ENCODE measurements at regions not wholly inside any gene's neighbourhood (a gene's known extent, or its start where the extent isn't known, plus 50 kb on each side); places are given as distances from the start of the nearest gene placed in this dataset.
"Not testable (repeated sequence)": the region's sequence is repeated elsewhere in the genome, so short reads cannot be mapped to it uniquely, and the experiment has no call there.

- no peak for ATAC-seq (ENCODE audit: insufficient read depth, low FRiP score)
- no peak overlapping the region for H3K4me3 ChIP-seq
- peaks cover 0 to 2% (median 0%) of the 10 kb centered on the region in 5 donors for H3K4me1 ChIP-seq (ENCODE audit: control insufficient read depth in 5 of 5, insufficient read depth in 5 of 5, low read length in 5 of 5)
- no peaks in the 10 kb centered on the region for H3K27me3 ChIP-seq (ENCODE audit: control insufficient read depth in 3 of 3, insufficient read depth in 3 of 3, low read length in 2 of 3)
- WGBS, 2 donors = 72 to 82% methylated on average over 8 of the region's 8 CpGs
- H3K36me3 ChIP-seq (ENCODE audit: control insufficient read depth in 4 of 4, insufficient read depth in 4 of 4, low read length in 4 of 4) = no peaks in the 10 kb centered on the region
- DNase-seq = no peak
- no peak overlapping the region for H3K9ac ChIP-seq (ENCODE audit: insufficient read depth in 1 of 2, low read length in 2 of 2)
- no peak overlapping the region for H3K27ac ChIP-seq (ENCODE audit: low read depth in 1 of 2, low read length in 1 of 2)
- no peak for TF ChIP-seq CTCF (IDR thresholded peaks at IDR 0.05; ENCODE audit: control extremely low read depth, extremely low read depth)
- H3K9me3 ChIP-seq (ENCODE audit: control insufficient read depth in 4 of 4, insufficient read depth in 3 of 4, low read length in 3 of 4) = peaks cover 0 to 3% (median 0%) of the 10 kb centered on the region in 4 donors
Observed at GRCh38 chr1:53396573-53397268, 62.5 kb upstream of the DMRTB1 start.

DNA sequence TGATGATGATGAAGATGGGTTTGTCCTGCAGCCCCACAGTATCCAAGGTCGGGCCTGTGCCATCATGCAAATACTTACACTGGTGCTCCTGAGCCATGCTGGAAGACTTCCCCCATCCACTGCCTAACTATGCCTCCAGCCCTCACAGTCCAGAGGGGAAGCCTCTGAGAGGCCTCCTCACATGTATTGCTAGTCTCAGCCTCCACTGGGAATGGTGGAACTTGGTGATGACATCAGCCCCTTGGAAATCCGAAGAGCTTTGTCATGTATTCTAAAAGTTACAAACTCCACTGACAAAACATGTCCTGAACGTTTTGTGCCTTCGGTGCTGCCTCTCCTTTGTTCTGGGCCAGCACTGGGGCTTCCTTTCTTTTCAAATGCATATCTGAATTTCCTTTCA lies 61.1 kb upstream of the DMRTB1 start:
- Histone ChIP-seq H3K36me3 (ENCODE audit: control insufficient read depth in 4 of 4, insufficient read depth in 4 of 4, low read length in 4 of 4) (no peaks in the 10 kb centered on the region), H3K4me1 (ENCODE audit: control insufficient read depth in 5 of 5, insufficient read depth in 5 of 5, low read length in 5 of 5) (peaks cover 0 to 2% (median 0%) of the 10 kb centered on the region in 5 donors), H3K27ac (ENCODE audit: low read depth in 1 of 2, low read length in 1 of 2) (no peak overlapping the region), H3K9ac (ENCODE audit: insufficient read depth in 1 of 2, low read length in 2 of 2) (no peak overlapping the region), H3K4me3 (no peak overlapping the region), H3K27me3 (ENCODE audit: control insufficient read depth in 3 of 3, insufficient read depth in 3 of 3, low read length in 2 of 3) (peaks cover 0 to under 1% (median 0%) of the 10 kb centered on the region in 3 donors), H3K9me3 (ENCODE audit: control insufficient read depth in 4 of 4, insufficient read depth in 3 of 4, low read length in 3 of 4) (peaks cover 0 to 3% (median 0%) of the 10 kb centered on the region in 4 donors)
- DNase-seq = no peak
- no peak for ATAC-seq (ENCODE audit: insufficient read depth, low FRiP score)
- TF ChIP-seq CTCF (IDR thresholded peaks at IDR 0.05; ENCODE audit: control extremely low read depth, extremely low read depth) = no peak
- 69 to 80% methylated on average over 4 of the region's 4 CpGs for WGBS, 2 donors

GRCh38 chr1:53398576-53399365 lies 60.4 kb upstream of the DMRTB1 start:
- Histone ChIP-seq H3K27me3 (ENCODE audit: control insufficient read depth in 3 of 3, insufficient read depth in 3 of 3, low read length in 2 of 3) (peaks cover 0 to 4% (median 0%) of the 10 kb centered on the region in 3 donors), H3K4me1 (ENCODE audit: control insufficient read depth in 5 of 5, insufficient read depth in 5 of 5, low read length in 5 of 5) (no peaks in the 10 kb centered on the region), H3K4me3 (no peak overlapping the region), H3K9me3 (ENCODE audit: control insufficient read depth in 4 of 4, insufficient read depth in 3 of 4, low read length in 3 of 4) (peaks cover 0 to 3% (median 0%) of the 10 kb centered on the region in 4 donors), H3K9ac (ENCODE audit: insufficient read depth in 1 of 2, low read length in 2 of 2) (no peak overlapping the region), H3K27ac (ENCODE audit: low read depth in 1 of 2, low read length in 1 of 2) (no peak overlapping the region), H3K36me3 (ENCODE audit: control insufficient read depth in 4 of 4, insufficient read depth in 4 of 4, low read length in 4 of 4) (no peaks in the 10 kb centered on the region)
- no peak for TF ChIP-seq CTCF (IDR thresholded peaks at IDR 0.05; ENCODE audit: control extremely low read depth, extremely low read depth)
- 83 to 88% methylated on average over 20 of the region's 20 CpGs for WGBS, 2 donors
- DNase-seq (no peak), ATAC-seq (ENCODE audit: insufficient read depth, low FRiP score) (no peak)

DNA sequence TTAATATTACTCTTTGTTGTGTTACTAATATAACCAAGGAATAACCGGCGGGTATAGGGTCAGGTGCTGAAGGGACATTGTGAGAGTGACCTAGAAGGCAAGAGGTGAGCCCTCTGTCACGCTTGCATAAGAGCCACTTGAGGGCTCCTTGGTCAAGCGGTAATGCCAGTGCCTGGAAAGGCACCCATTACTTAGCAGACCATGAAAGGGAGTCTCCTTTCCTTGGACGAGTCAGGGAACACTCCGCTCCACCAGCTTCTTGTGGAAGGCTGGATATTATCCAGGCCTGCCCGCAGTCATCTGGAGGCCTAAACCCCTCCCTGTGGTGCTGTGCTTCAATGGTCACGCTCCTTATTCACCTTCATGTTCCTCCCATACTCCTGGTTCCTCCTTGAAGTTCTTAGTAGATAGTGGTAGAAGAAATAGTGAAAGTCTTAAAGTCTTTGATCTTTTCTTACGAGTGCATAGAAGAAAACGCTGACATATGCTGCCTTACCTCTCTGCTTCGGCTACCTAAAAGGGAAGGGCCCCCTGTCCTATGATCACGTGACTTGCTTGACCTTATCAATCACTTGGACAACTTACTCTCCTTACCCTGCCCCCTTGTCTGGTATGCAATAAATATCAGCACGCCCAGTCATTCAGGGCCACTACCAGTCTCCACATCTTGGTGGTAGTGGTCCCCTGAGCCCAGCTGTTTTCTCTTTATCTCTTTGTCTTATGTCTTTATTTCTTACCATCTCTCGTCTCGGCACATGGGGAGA lies 59.6 kb upstream of the DMRTB1 start:
- not testable (repeated sequence) for DNase-seq; H3K4me3 ChIP-seq; H3K36me3 ChIP-seq (ENCODE audit: control insufficient read depth in 4 of 4, insufficient read depth in 4 of 4, low read length in 4 of 4); H3K27me3 ChIP-seq (ENCODE audit: control insufficient read depth in 3 of 3, insufficient read depth in 3 of 3, low read length in 2 of 3); H3K9ac ChIP-seq (ENCODE audit: insufficient read depth in 1 of 2, low read length in 2 of 2); H3K27ac ChIP-seq (ENCODE audit: low read depth in 1 of 2, low read length in 1 of 2); ATAC-seq (ENCODE audit: insufficient read depth, low FRiP score); H3K4me1 ChIP-seq (ENCODE audit: control insufficient read depth in 5 of 5, insufficient read depth in 5 of 5, low read length in 5 of 5); H3K9me3 ChIP-seq (ENCODE audit: control insufficient read depth in 4 of 4, insufficient read depth in 3 of 4, low read length in 3 of 4)
- WGBS, 2 donors = 86 to 91% methylated on average over 15 of the region's 15 CpGs

All from lung (tissue), 11 donors.